AG09319 (cell line): ENCODE measurements at regions not wholly inside any gene's neighbourhood (a gene's known extent, or its start where the extent isn't known, plus 50 kb on each side); places are given as distances from the start of the nearest gene placed in this dataset.

Experiments used
- DNase-seq: peaks from one replicate; pipeline ENCODE4 v3.0.0-alpha.2; 2010; ENCODE audit warnings: low read depth; ENCODE audit errors: extremely low read depth
- CTCF ChIP-seq: IDR thresholded peaks from 2 replicates; pipeline ENCODE4 v1.5.1; 2011; ENCODE audit warnings: low read depth, mild to moderate bottlenecking, inconsistent platforms, low read length, moderate library complexity

DNA sequence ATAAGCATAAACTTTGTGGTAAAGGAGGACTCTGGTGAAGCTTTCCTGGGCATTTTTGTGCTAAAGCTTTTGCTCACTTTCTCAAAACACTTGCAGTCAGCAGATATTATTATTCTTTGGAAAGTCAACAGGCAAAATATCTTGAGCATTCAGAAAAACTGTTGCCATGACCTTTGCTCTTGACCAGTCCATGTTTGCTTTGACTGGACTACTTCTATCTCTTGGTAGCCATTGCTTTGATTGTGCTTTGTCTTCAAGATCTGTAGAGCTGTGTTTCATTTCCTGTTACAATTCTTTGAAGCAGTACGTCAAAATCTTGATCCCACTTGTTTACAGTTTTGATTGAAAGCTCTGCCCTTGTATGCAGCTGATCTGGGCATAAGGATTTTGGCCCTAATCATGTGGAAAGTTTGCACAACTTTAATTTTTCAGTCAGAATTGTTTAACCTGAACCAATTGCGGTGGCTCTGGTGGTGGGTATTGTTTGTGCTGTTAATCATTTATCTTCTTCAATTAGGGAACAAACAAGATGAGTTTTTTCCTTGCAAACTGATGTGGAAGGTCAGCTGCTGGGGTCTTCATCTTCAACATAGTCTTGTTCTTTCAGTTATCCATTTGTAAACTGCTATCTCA, 121.5 kb upstream of the NUDT6 start:
- no peak for DNase-seq
- no peak for TF ChIP-seq CTCF

DNA sequence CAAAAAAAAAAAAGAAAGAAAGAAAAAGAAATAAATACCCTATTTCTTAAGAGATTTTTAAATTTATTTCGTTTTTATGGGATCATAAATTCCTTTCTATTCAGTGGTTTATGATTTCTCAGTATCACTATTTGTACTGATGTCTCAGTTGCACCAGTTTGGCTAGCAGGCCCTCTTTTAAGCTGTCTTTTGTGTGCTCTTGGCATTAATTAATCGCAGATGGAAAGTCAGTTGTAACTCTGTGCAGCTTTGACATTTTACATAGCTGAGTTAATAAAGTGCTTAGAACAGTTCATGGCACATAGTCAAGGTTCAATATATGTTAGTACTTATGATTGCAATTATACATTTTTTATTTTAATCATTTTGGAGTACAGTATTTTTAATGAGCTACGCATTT, 123.7 kb upstream of the NUDT6 start:
- no peak for DNase-seq

GRCh38 chr4:123050018-123050417, 127.6 kb upstream of the NUDT6 start:
- no peak for TF ChIP-seq CTCF
- no peak for DNase-seq

More for the DNA sequence above, 123.7 kb upstream of the NUDT6 start:
- no peak for TF ChIP-seq CTCF

- TF ChIP-seq CTCF, result no peak
- DNase-seq, result no peak
Observed at GRCh38 chr4:123052007-123052406, 129.6 kb upstream of the NUDT6 start.

GRCh38 chr4:123055943-123056342, 133.5 kb upstream of the NUDT6 start:
- DNase-seq, result no peak
- TF ChIP-seq CTCF, result no peak

DNA sequence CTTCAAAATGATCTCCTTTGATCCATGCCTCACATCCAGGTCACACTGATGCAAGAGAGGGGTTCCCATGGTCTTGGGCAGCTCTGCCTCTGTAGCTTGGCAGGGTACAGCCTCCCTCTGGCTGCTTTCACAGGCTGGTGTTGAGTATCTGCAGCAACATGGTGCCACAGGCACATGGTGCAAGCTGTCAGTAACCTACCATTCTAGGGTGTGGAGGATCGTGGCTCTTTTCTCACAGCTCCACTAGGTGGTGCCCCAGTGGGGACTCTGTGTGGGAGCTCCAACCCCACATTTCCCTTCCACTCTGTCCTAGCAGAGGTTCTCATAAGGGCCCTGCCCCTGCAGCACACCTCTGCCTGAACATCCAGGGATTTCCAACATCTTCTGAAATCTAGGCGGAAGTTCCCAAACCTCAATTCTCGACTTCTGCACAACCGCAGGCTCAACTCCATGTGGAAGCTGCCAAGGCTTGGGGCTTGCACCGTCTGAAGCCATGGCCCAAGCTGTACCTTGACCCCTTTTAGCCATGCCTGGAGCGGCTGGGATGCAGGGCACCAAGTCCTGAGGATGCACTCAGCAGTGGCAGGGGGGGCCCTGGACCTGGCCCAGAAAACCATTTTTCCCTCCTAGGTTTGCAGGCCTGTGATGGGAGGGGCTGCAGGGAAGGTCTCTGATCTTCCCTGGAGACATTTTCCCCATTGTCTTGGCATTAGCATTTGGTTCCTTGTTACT, 137.8 kb upstream of the NUDT6 start:
- DNase-seq, result no peak
- no peak for TF ChIP-seq CTCF

- no peak for DNase-seq
- TF ChIP-seq CTCF, result no peak
Observed at GRCh38 chr4:123064390-123064789, 142.0 kb upstream of the NUDT6 start.
